GM12875 (cell line): ENCODE measurements at regions not wholly inside any gene's neighbourhood (a gene's known extent, or its start where the extent isn't known, plus 50 kb on each side); places are given as distances from the start of the nearest gene placed in this dataset.
"Not testable (repeated sequence)": the region's sequence is repeated elsewhere in the genome, so short reads cannot be mapped to it uniquely, and the experiment has no call there.

Experiments used
- H3K4me3 ChIP-seq: one replicate; pipeline ENCODE4 v1.5.1; 2011; ENCODE audit warnings: low read depth, low read length, control low read depth
- TF ChIP-seq, protein P1 (sequence below): IDR thresholded peaks from 2 replicates; pipeline ENCODE4 v1.5.1; 2011; ENCODE audit warnings: low read depth, mild to moderate bottlenecking, control low read depth, inconsistent platforms, low read length, moderate library complexity, borderline replicate concordance; ENCODE audit not compliant: insufficient read depth

DNA sequence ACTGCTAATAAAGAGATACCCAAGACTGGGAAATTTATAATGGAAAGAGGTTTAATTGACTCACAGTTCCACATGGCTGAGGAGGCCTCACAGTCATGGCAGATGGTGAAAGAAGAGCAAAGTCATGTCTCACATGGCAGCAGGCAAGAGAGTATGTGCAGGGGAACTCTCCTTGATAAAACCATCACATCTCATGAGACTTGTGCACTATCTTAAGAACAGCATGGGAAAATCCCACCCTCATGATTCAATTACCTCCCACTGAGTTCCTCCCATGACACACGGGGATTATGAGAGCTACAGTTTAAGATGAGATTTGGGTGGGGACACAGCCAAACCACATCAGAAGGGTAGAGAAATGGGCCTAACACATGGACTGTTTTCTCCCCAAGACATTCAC, 156.3 kb downstream of the CCDC71L start:
- TF ChIP-seq, protein P1, sequence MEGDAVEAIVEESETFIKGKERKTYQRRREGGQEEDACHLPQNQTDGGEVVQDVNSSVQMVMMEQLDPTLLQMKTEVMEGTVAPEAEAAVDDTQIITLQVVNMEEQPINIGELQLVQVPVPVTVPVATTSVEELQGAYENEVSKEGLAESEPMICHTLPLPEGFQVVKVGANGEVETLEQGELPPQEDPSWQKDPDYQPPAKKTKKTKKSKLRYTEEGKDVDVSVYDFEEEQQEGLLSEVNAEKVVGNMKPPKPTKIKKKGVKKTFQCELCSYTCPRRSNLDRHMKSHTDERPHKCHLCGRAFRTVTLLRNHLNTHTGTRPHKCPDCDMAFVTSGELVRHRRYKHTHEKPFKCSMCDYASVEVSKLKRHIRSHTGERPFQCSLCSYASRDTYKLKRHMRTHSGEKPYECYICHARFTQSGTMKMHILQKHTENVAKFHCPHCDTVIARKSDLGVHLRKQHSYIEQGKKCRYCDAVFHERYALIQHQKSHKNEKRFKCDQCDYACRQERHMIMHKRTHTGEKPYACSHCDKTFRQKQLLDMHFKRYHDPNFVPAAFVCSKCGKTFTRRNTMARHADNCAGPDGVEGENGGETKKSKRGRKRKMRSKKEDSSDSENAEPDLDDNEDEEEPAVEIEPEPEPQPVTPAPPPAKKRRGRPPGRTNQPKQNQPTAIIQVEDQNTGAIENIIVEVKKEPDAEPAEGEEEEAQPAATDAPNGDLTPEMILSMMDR: no peak
- H3K4me3 ChIP-seq: no peak overlapping the region

DNA sequence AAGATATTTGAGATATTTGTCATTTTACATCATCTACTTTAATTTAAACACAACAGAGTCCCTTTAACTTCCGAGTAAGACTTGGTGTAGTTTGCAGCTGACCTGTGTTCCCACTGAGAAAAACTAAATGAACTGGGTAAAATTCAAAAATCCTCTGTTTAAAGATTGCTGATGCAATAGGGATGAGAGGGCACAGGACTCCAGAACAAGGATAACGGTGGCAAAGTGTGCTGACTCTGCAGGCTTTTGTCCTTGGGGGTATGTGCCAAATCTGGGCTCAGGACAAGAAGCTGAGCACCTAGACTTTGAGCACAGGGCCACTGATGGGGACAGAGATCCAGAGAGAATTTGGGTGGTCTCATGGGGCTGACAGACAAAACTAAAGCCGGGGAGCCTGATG, 156.8 kb downstream of the CCDC71L start:
- TF ChIP-seq, protein P1: no peak
- no peak overlapping the region for H3K4me3 ChIP-seq

DNA sequence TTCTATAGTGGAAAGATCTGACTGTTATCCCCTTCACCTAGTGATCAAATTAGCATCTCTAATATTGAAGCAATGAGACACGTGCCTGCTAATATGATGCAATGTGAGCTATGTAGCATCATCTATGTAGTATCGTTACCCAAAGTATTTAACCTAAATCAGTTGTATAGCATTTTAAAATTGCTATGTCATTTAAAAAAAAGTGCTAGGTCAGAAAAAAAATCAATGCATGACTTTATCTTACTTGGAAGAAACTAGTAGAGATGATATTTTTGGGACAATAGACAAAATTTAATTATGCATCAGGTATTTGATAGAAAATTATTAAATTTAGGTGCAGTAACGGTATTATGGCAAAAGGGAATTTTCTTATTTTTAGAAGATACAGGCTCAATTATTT, 157.3 kb downstream of the CCDC71L start:
- H3K4me3 ChIP-seq: no peak overlapping the region
- TF ChIP-seq, protein P1: no peak

DNA sequence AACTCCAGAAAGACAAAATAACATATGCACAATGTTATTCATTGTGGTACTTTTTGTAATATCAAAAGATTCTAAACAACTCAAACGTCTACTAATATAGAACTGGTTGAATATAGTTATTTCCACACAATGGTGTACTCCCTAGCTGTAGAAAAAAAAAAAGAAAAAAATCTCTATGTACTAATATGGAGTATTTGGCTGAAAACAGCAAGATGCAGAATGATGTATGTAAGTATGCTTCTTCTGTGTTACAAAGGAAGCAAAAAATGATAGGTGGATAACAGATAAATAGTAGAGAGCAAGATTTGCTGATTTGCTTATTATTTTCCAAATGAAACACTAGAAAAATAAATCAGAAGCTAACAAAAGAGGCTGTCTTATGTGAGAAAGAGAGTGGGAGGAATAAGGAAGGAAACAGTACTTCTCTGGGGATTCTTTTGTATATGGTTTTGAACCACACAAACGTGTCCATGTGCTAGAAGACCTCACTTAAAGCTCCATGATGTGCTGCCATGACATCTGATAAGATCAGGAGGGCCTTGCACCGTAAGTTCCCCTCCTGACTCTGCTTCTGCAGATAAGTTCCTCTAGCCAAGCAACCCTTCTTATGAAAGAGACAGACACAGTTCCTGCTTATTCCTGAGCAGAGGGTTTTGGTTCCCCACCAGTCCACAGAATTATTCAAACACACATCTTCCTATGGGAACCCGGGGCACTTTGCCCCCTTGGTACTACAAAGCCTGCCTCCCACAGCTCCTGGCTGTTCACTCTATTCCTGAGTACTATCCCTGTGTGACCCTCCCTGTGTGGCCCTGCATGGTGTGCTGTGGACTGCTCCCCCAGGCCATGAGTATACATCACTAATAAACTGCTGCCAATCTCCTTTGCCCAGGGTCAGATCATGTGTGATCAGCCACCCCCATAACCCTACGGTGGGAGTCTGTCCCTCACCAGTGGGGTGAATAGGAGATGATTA, 159.1 kb downstream of the CCDC71L start:
- H3K4me3 ChIP-seq: no peak overlapping the region
- TF ChIP-seq, protein P1: no peak

DNA sequence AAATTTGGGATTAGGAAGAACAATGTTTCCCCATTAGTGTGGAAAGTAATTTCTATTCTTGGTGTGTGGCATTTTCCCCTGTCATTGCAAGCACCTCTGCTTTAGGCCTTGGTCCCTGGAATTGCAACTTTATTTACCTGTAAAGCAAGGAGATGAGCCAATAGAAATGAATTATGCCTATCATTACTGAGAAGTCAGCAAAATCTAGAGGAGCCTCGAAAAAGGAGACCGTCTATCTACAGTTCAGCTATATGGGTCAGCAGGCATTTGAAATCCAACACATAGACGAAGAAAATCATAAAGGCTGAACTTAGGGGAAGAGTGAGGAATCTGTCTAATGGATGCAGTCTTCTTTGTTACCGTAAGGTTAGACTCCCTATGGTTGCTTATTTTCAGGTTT, 161.1 kb downstream of the CCDC71L start:
- no peak overlapping the region for H3K4me3 ChIP-seq
- TF ChIP-seq, protein P1: no peak

DNA sequence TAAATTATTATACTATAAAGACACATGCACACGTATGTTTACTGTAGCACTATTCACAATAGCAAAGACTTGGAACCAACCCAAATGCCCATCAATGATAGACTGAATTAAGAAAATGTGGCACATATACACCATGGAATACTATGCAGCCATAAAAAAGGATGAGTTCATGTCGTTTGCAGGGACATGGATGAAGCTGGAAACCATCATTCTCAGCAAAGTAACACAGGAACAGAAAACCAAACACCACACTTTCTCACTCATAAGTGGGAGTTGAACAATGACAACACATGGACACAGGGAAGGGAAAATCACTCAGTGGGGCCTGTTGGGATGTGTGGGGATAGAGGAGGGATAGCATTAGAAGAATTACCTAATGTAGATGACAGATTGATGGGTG, 163.0 kb downstream of the CCDC71L start:
- H3K4me3 ChIP-seq: not testable (repeated sequence)

DNA sequence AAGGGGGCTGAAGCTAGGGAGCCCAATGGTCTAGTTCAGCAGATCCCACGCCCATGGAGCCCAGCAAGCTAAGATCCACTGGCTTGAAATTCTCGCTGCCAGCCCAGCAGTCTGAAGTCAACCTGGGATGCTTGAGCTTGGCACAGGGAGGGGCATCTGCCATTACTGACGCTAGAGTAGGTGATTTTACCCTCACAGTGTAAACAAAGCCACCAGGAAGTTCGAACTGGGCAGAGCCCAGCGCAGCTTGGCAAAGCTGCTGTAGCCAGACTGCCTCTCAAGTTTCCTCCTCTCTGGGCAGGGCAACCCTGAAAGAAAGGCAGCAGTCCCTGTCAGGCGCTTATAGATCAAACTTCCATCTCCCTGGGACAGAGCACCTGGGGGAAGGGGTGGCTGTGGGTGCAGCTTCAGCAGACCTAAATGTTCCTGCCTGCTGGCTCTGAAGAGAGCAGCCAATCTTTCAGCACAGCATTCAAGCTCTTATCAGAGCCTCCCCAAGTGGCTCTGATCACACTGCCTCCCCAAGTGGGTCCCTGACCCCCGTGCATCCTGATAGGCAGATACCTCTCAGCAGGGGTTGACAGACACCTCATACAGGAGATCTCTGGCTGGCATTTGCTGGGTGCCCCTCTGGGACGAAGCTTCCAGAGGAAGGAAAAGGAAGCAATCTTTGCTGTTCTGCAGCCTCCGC, 167.8 kb downstream of the CCDC71L start:
- H3K4me3 ChIP-seq: no peak overlapping the region
- TF ChIP-seq, protein P1: no peak
